ENCODE measurements at regions not wholly inside any gene's neighbourhood (a gene's known extent, or its start where the extent isn't known, plus 50 kb on each side); places are given as distances from the start of the nearest gene placed in this dataset.

GRCh38 chr4:158043971-158044618 lies 128.7 kb downstream of the GASK1B start:
- H3K4me3 ChIP-seq (replicated peaks; ENCODE audit: low read depth, low read length), result no peak overlapping the region
- no peak for TF ChIP-seq CTCF (IDR thresholded peaks at IDR 0.05; ENCODE audit: low read depth, low read length, missing control alignments)
- DNase-seq (ENCODE audit: extremely low read depth, low read depth), result no peak

- no peak for DNase-seq (ENCODE audit: extremely low read depth, low read depth)
- H3K4me3 ChIP-seq (replicated peaks; ENCODE audit: low read depth, low read length), result no peak overlapping the region
- TF ChIP-seq CTCF (IDR thresholded peaks at IDR 0.05; ENCODE audit: low read depth, low read length, missing control alignments), result no peak
Measured at GRCh38 chr4:158042591-158043030, 130.2 kb downstream of the GASK1B start.

- no peak overlapping the region for H3K4me3 ChIP-seq (replicated peaks; ENCODE audit: low read depth, low read length)
- no peak for DNase-seq (ENCODE audit: extremely low read depth, low read depth)
- no peak for TF ChIP-seq CTCF (IDR thresholded peaks at IDR 0.05; ENCODE audit: low read depth, low read length, missing control alignments)
Measured at GRCh38 chr4:158038718-158039117, 134.1 kb downstream of the GASK1B start.

GRCh38 chr4:158036998-158037397 lies 135.8 kb downstream of the GASK1B start:
- no peak overlapping the region for H3K4me3 ChIP-seq (replicated peaks; ENCODE audit: low read depth, low read length)
- no peak for TF ChIP-seq CTCF (IDR thresholded peaks at IDR 0.05; ENCODE audit: low read depth, low read length, missing control alignments)
- DNase-seq (ENCODE audit: extremely low read depth, low read depth), result no peak

- H3K4me3 ChIP-seq (replicated peaks; ENCODE audit: low read depth, low read length), result no peak overlapping the region
- no peak for DNase-seq (ENCODE audit: extremely low read depth, low read depth)
- no peak for TF ChIP-seq CTCF (IDR thresholded peaks at IDR 0.05; ENCODE audit: low read depth, low read length, missing control alignments)
Measured at GRCh38 chr4:158035662-158036195, 137.1 kb downstream of the GASK1B start.

- no peak for TF ChIP-seq CTCF (IDR thresholded peaks at IDR 0.05; ENCODE audit: low read depth, low read length, missing control alignments)
- no peak overlapping the region for H3K4me3 ChIP-seq (replicated peaks; ENCODE audit: low read depth, low read length)
- DNase-seq (ENCODE audit: extremely low read depth, low read depth), result no peak
Measured at GRCh38 chr4:158033416-158034120, 139.3 kb downstream of the GASK1B start.

All from HFF-Myc (cell line).